ENCODE measurements at regions not wholly inside any gene's neighbourhood (a gene's known extent, or its start where the extent isn't known, plus 50 kb on each side); places are given as distances from the start of the nearest gene placed in this dataset.

GRCh38 chr13:40274103-40274502, 392.3 kb downstream of the FOXO1 start:
- no peak for TF ChIP-seq CTCF (IDR thresholded peaks at IDR 0.05; ENCODE audit: insufficient read depth, low read length, poor library complexity, severe bottlenecking)
- no peak for TF ChIP-seq EZH2phosphoT487 (conservative IDR thresholded peaks at IDR 0.05; ENCODE audit: low read length)

Measured in SU-DHL-6 (cell line).